ENCODE measurements at regions not wholly inside any gene's neighbourhood (a gene's known extent, or its start where the extent isn't known, plus 50 kb on each side); places are given as distances from the start of the nearest gene placed in this dataset.

DNA sequence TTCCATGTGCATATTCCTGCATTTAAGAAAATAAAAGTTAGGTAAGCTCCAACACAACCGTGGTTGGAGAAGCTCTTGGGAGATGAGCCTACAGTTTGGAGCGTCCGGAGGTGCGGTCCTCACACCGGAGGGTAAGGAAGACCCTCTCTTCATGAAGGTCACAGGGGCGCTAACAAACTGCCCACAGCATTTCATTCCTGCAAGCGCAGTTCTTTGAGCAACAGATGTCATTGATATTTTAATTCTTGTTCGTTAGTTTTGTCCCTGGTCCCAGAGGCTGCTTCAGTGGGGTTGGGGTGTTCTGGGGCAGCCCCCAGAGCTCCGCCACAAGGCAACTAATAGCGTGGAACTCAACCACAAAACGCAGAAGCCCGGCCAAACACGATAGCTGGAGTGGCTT is 376.2 kb downstream of the IRX2 start:
- no peaks in the 10 kb centered on the region for H3K4me1 ChIP-seq (ENCODE audit: insufficient read depth, low read length)
- peaks cover 6% of the 10 kb centered on the region for H3K27me3 ChIP-seq (ENCODE audit: insufficient read depth, low read length, poor library complexity)
- no peaks in the 10 kb centered on the region for H3K79me2 ChIP-seq (ENCODE audit: insufficient read depth, low read length)

DNA sequence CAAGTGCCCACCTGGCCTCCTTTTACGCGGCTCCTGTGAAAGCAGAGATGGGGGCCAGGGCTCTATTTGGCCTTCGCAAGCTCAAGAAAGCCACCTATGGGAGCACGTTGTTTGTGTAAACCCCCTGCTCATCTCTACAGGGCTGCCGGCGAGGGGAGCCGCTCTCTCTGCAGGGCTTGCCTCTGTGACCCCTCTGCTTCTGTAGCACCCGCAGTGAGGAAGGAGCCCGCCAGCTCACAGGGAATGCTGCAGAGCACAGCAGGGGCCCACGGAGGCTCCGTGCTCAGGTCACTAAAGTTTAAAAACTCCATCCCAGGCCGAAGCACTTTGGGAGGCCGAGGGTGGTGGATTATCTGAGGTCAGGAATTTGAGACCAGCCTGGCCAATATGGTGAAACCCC is 376.8 kb downstream of the IRX2 start:
- DNase-seq: no peak
- no peak overlapping the region for H3K27ac ChIP-seq (ENCODE audit: low read length)
- H3K27me3 ChIP-seq (ENCODE audit: insufficient read depth, low read length, poor library complexity): peaks cover 6% of the 10 kb centered on the region
- H3K36me3 ChIP-seq (ENCODE audit: insufficient read depth, low read length): no peaks in the 10 kb centered on the region
- no peak overlapping the region for H2AFZ ChIP-seq (ENCODE audit: low read depth, low read length)
- no peak overlapping the region for H3K4me2 ChIP-seq (ENCODE audit: insufficient read depth, low read length)
- no peak for ATAC-seq (ENCODE audit: insufficient read depth, low read depth)
- TF ChIP-seq EZH2 (IDR thresholded peaks at IDR 0.05; ENCODE audit: borderline replicate concordance, low read depth, low read length, severe bottlenecking): no peak
- TF ChIP-seq, protein P1, sequence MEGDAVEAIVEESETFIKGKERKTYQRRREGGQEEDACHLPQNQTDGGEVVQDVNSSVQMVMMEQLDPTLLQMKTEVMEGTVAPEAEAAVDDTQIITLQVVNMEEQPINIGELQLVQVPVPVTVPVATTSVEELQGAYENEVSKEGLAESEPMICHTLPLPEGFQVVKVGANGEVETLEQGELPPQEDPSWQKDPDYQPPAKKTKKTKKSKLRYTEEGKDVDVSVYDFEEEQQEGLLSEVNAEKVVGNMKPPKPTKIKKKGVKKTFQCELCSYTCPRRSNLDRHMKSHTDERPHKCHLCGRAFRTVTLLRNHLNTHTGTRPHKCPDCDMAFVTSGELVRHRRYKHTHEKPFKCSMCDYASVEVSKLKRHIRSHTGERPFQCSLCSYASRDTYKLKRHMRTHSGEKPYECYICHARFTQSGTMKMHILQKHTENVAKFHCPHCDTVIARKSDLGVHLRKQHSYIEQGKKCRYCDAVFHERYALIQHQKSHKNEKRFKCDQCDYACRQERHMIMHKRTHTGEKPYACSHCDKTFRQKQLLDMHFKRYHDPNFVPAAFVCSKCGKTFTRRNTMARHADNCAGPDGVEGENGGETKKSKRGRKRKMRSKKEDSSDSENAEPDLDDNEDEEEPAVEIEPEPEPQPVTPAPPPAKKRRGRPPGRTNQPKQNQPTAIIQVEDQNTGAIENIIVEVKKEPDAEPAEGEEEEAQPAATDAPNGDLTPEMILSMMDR (IDR thresholded peaks at IDR 0.05; ENCODE audit: borderline replicate concordance, extremely low read depth, low read length, poor library complexity, severe bottlenecking): no peak
- no peaks in the 10 kb centered on the region for H3K9me3 ChIP-seq (ENCODE audit: insufficient read depth, low read length, severe bottlenecking)
- H4K20me1 ChIP-seq (ENCODE audit: insufficient read depth, low read length): no peaks in the 10 kb centered on the region
- H3K4me1 ChIP-seq (ENCODE audit: insufficient read depth, low read length): no peaks in the 10 kb centered on the region
- no peaks in the 10 kb centered on the region for H3K79me2 ChIP-seq (ENCODE audit: insufficient read depth, low read length)
- no peak overlapping the region for H3K4me3 ChIP-seq (ENCODE audit: low read depth in 1 of 2, low read length in 2 of 2)
- H3K9ac ChIP-seq (ENCODE audit: low read depth, low read length): no peak overlapping the region

More for the DNA sequence above, 376.2 kb downstream of the IRX2 start:
- no peak overlapping the region for H3K4me2 ChIP-seq (ENCODE audit: insufficient read depth, low read length)
- DNase-seq (no peak), ATAC-seq (ENCODE audit: insufficient read depth, low read depth) (no peak)
- H3K36me3 ChIP-seq (ENCODE audit: insufficient read depth, low read length): no peaks in the 10 kb centered on the region
- no peaks in the 10 kb centered on the region for H3K9me3 ChIP-seq (ENCODE audit: insufficient read depth, low read length, severe bottlenecking)
- no peak overlapping the region for H3K4me3 ChIP-seq (ENCODE audit: low read depth in 1 of 2, low read length in 2 of 2)
- TF ChIP-seq EZH2 (IDR thresholded peaks at IDR 0.05; ENCODE audit: borderline replicate concordance, low read depth, low read length, severe bottlenecking): no peak
- TF ChIP-seq, protein P1 (IDR thresholded peaks at IDR 0.05; ENCODE audit: borderline replicate concordance, extremely low read depth, low read length, poor library complexity, severe bottlenecking): no peak
- H3K27ac ChIP-seq (ENCODE audit: low read length): no peak overlapping the region
- no peak overlapping the region for H2AFZ ChIP-seq (ENCODE audit: low read depth, low read length)
- H3K9ac ChIP-seq (ENCODE audit: low read depth, low read length): no peak overlapping the region
- no peaks in the 10 kb centered on the region for H4K20me1 ChIP-seq (ENCODE audit: insufficient read depth, low read length)

DNA sequence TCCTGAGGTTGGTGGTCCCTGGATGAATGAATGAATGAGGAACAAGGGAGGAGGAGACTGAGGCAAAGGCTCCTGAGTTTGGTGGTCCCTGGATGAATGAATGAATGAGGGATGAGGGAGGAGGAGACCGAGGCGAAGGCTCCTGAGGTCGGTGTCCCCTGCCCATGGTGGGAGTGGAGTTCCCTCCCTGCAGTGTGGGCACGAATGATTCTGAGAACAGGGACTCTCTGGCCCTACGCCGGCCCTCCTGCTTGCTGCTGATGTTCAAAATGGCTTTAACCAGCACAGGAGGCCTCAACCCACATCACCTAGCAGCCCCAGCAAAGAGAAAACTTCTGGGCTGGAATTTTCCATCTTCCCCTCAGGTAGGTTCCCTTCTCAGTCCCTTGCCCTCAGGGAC is 377.8 kb downstream of the IRX2 start:
- peaks cover 5% of the 10 kb centered on the region for H3K27me3 ChIP-seq (ENCODE audit: insufficient read depth, low read length, poor library complexity)
- H3K9me3 ChIP-seq (ENCODE audit: insufficient read depth, low read length, severe bottlenecking): no peaks in the 10 kb centered on the region
- no peak overlapping the region for H3K27ac ChIP-seq (ENCODE audit: low read length)
- no peak for TF ChIP-seq EZH2 (IDR thresholded peaks at IDR 0.05; ENCODE audit: borderline replicate concordance, low read depth, low read length, severe bottlenecking)
- TF ChIP-seq, protein P1 (IDR thresholded peaks at IDR 0.05; ENCODE audit: borderline replicate concordance, extremely low read depth, low read length, poor library complexity, severe bottlenecking): no peak
- DNase-seq (no peak), ATAC-seq (ENCODE audit: insufficient read depth, low read depth) (no peak)
- no peak overlapping the region for H3K4me3 ChIP-seq (ENCODE audit: low read depth in 1 of 2, low read length in 2 of 2)
- no peaks in the 10 kb centered on the region for H3K4me1 ChIP-seq (ENCODE audit: insufficient read depth, low read length)
- H3K79me2 ChIP-seq (ENCODE audit: insufficient read depth, low read length): no peaks in the 10 kb centered on the region
- no peak overlapping the region for H3K4me2 ChIP-seq (ENCODE audit: insufficient read depth, low read length)
- no peak overlapping the region for H3K9ac ChIP-seq (ENCODE audit: low read depth, low read length)
- H2AFZ ChIP-seq (ENCODE audit: low read depth, low read length): no peak overlapping the region
- H4K20me1 ChIP-seq (ENCODE audit: insufficient read depth, low read length): no peaks in the 10 kb centered on the region
- H3K36me3 ChIP-seq (ENCODE audit: insufficient read depth, low read length): no peaks in the 10 kb centered on the region

DNA sequence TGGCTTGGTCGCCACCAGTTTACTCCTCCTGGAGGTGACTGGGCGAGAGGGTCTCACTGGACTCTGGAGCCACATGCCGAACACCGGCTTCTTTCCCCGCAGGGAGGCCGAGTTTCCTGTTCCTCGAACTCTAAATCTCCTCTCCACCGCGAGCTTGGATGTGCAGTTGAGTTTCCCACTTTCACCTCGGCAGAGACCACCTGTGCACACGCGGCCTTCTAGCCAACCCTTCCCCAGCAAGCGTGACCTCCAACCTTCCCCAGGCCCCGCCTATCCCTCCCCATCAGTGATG is 380.1 kb downstream of the IRX2 start:
- Histone ChIP-seq H2AFZ (ENCODE audit: low read depth, low read length) (no peak overlapping the region), H3K4me3 (ENCODE audit: low read depth in 1 of 2, low read length in 2 of 2) (no peak overlapping the region), H3K9ac (ENCODE audit: low read depth, low read length) (no peak overlapping the region), H3K9me3 (ENCODE audit: insufficient read depth, low read length, severe bottlenecking) (no peaks in the 10 kb centered on the region), H4K20me1 (ENCODE audit: insufficient read depth, low read length) (no peaks in the 10 kb centered on the region), H3K27ac (ENCODE audit: low read length) (no peak overlapping the region), H3K4me1 (ENCODE audit: insufficient read depth, low read length) (no peaks in the 10 kb centered on the region), H3K27me3 (ENCODE audit: insufficient read depth, low read length, poor library complexity) (no peaks in the 10 kb centered on the region), H3K79me2 (ENCODE audit: insufficient read depth, low read length) (no peaks in the 10 kb centered on the region), H3K36me3 (ENCODE audit: insufficient read depth, low read length) (no peaks in the 10 kb centered on the region), H3K4me2 (ENCODE audit: insufficient read depth, low read length) (no peak overlapping the region)
- TF ChIP-seq, protein P1 (IDR thresholded peaks at IDR 0.05; ENCODE audit: borderline replicate concordance, extremely low read depth, low read length, poor library complexity, severe bottlenecking): no peak
- TF ChIP-seq EZH2 (IDR thresholded peaks at IDR 0.05; ENCODE audit: borderline replicate concordance, low read depth, low read length, severe bottlenecking): no peak
- DNase-seq (no peak), ATAC-seq (ENCODE audit: insufficient read depth, low read depth) (no peak)

Data from DND-41 (cell line).